ENCODE measurements at regions not wholly inside any gene's neighbourhood (a gene's known extent, or its start where the extent isn't known, plus 50 kb on each side); places are given as distances from the start of the nearest gene placed in this dataset.

- Mint-ChIP-seq H3K4me3 (no peak overlapping the region), H3K4me1 (no peaks in the 10 kb centered on the region), H3K36me3 (ENCODE audit: low read depth) (no peaks in the 10 kb centered on the region), H3K27me3 (no peaks in the 10 kb centered on the region), H3K9me3 (peaks cover 9% of the 10 kb centered on the region), H3K27ac (no peak overlapping the region)
- POLR2A ChIA-PET, result no interaction called here
- CTCF ChIA-PET, result no interaction called here
- intact Hi-C loops (cut with micrococcal nuclease), result no loop called here
- DNase-seq, result no peak
- no peak for ATAC-seq (ENCODE audit: low read depth)
- no peak for TF ChIP-seq CTCF (IDR thresholded peaks at IDR 0.05)
Measured at GRCh38 chr12:126312457-126312856, 1247.2 kb downstream of the AACS start.

GRCh38 chr12:126316411-126316810 is 1251.2 kb downstream of the AACS start:
- DNase-seq, result no peak
- no peak for TF ChIP-seq CTCF (IDR thresholded peaks at IDR 0.05)
- H3K36me3 Mint-ChIP-seq (ENCODE audit: low read depth), result no peaks in the 10 kb centered on the region
- POLR2A ChIA-PET, result no interaction called here
- CTCF ChIA-PET, result no interaction called here
- H3K27ac Mint-ChIP-seq, result no peak overlapping the region
- H3K4me1 Mint-ChIP-seq, result no peaks in the 10 kb centered on the region
- intact Hi-C loops (cut with micrococcal nuclease), result no loop called here
- H3K4me3 Mint-ChIP-seq, result no peak overlapping the region
- peaks cover 5% of the 10 kb centered on the region for H3K9me3 Mint-ChIP-seq
- no peaks in the 10 kb centered on the region for H3K27me3 Mint-ChIP-seq
- no peak for ATAC-seq (ENCODE audit: low read depth)

- no peaks in the 10 kb centered on the region for H3K27me3 Mint-ChIP-seq
- CTCF ChIA-PET, result no interaction called here
- no peak overlapping the region for H3K27ac Mint-ChIP-seq
- no peaks in the 10 kb centered on the region for H3K4me1 Mint-ChIP-seq
- POLR2A ChIA-PET, result no interaction called here
- no peak overlapping the region for H3K4me3 Mint-ChIP-seq
- intact Hi-C loops (cut with micrococcal nuclease), result no loop called here
- ATAC-seq (ENCODE audit: low read depth), result no peak
- H3K36me3 Mint-ChIP-seq (ENCODE audit: low read depth), result no peaks in the 10 kb centered on the region
- DNase-seq, result no peak
- H3K9me3 Mint-ChIP-seq, result no peaks in the 10 kb centered on the region
- no peak for TF ChIP-seq CTCF (IDR thresholded peaks at IDR 0.05)
Measured at GRCh38 chr12:126337556-126338441, 1272.6 kb downstream of the AACS start.

GRCh38 chr12:126342866-126343265 is 1277.6 kb downstream of the AACS start:
- TF ChIP-seq CTCF (IDR thresholded peaks at IDR 0.05), result no peak
- ATAC-seq (ENCODE audit: low read depth) (no peak), DNase-seq (no peak)
- no peaks in the 10 kb centered on the region for H3K4me1 Mint-ChIP-seq
- intact Hi-C loops (cut with micrococcal nuclease), result no loop called here
- H3K9me3 Mint-ChIP-seq, result no peaks in the 10 kb centered on the region
- no peaks in the 10 kb centered on the region for H3K27me3 Mint-ChIP-seq
- no peaks in the 10 kb centered on the region for H3K36me3 Mint-ChIP-seq (ENCODE audit: low read depth)
- ChIA-PET CTCF (no interaction called here), POLR2A (no interaction called here)
- no peak overlapping the region for H3K27ac Mint-ChIP-seq
- H3K4me3 Mint-ChIP-seq, result no peak overlapping the region

GRCh38 chr12:126343321-126343720 is 1278.1 kb downstream of the AACS start:
- no peaks in the 10 kb centered on the region for H3K36me3 Mint-ChIP-seq (ENCODE audit: low read depth)
- intact Hi-C loops (cut with micrococcal nuclease), result no loop called here

More at GRCh38 chr12:126343321-126343720, 1278.1 kb downstream of the AACS start:
- no peak for ATAC-seq (ENCODE audit: low read depth)
- Mint-ChIP-seq H3K27me3 (no peaks in the 10 kb centered on the region), H3K4me3 (no peak overlapping the region), H3K27ac (no peak overlapping the region), H3K9me3 (no peaks in the 10 kb centered on the region), H3K4me1 (no peaks in the 10 kb centered on the region)
- ChIA-PET CTCF (no interaction called here), POLR2A (no interaction called here)
- TF ChIP-seq CTCF (IDR thresholded peaks at IDR 0.05), result no peak
- DNase-seq, result no peak

Measured in activated B cell treated with CpG ODN at 0.5 μM for 24 hours (primary cell).